ENCODE measurements at regions not wholly inside any gene's neighbourhood (a gene's known extent, or its start where the extent isn't known, plus 50 kb on each side); places are given as distances from the start of the nearest gene placed in this dataset.
"Not testable (repeated sequence)": the region's sequence is repeated elsewhere in the genome, so short reads cannot be mapped to it uniquely, and the experiment has no call there.

DNA sequence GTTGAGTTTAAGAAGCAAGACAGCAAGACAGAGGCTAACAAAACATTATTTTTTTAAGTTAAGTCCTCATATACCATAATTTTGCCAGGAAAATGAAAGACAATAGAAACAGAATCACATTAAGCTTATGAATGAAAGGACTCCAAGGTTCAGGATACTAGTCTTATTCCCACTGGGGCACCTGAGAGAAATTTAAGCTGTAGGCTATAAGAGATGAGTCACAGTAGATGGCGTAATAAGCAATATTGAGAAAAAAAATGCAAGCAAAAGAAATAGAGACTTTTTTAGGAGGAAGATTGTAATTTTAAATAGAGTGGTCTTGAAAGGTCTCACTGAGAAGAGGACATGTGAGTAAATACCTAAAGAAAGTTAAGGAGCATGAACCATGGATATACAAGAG, 57.1 kb upstream of the KIF2B start:
- DNase-seq: no peak
- H3K79me2 ChIP-seq (ENCODE audit: low read depth): no peaks in the 10 kb centered on the region
- H3K27me3 ChIP-seq (ENCODE audit: insufficient read depth, low read depth): no peaks in the 10 kb centered on the region
- TF ChIP-seq, protein P1, sequence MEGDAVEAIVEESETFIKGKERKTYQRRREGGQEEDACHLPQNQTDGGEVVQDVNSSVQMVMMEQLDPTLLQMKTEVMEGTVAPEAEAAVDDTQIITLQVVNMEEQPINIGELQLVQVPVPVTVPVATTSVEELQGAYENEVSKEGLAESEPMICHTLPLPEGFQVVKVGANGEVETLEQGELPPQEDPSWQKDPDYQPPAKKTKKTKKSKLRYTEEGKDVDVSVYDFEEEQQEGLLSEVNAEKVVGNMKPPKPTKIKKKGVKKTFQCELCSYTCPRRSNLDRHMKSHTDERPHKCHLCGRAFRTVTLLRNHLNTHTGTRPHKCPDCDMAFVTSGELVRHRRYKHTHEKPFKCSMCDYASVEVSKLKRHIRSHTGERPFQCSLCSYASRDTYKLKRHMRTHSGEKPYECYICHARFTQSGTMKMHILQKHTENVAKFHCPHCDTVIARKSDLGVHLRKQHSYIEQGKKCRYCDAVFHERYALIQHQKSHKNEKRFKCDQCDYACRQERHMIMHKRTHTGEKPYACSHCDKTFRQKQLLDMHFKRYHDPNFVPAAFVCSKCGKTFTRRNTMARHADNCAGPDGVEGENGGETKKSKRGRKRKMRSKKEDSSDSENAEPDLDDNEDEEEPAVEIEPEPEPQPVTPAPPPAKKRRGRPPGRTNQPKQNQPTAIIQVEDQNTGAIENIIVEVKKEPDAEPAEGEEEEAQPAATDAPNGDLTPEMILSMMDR (conservative IDR thresholded peaks at IDR 0.05): no peak
- no peak for TF ChIP-seq EZH2 (IDR thresholded peaks at IDR 0.05; ENCODE audit: low read depth)
- H3K36me3 ChIP-seq (ENCODE audit: low read depth): no peaks in the 10 kb centered on the region
- POLR2A ChIA-PET (ENCODE audit: unreplicated experiment): no interaction called here
- H2AFZ ChIP-seq: no peak overlapping the region
- CTCF ChIA-PET: no interaction called here
- intact Hi-C loops (cut with micrococcal nuclease; ENCODE audit: unreplicated experiment): no loop called here
- H3K4me3 ChIP-seq: no peak overlapping the region
- H3K4me2 ChIP-seq: no peak overlapping the region
- H3K9me2 ChIP-seq (ENCODE audit: insufficient read depth): no peaks in the 10 kb centered on the region; the same call in 1 of the 2 replicates
- H3F3A ChIP-seq (ENCODE audit: insufficient read depth, low read depth): no peaks in the 10 kb centered on the region
- H3K4me1 ChIP-seq (replicated peaks; ENCODE audit: insufficient read depth): no peaks in the 10 kb centered on the region
- no peaks in the 10 kb centered on the region for H4K20me1 ChIP-seq (ENCODE audit: insufficient read depth)
- H3K9me3 ChIP-seq (ENCODE audit: insufficient read depth, low read depth): no peaks in the 10 kb centered on the region
- BruUV-seq (replicated peaks): no TSS peak
- H3K27ac ChIP-seq: no peak overlapping the region

GRCh38 chr17:53765129-53765528, 57.6 kb upstream of the KIF2B start:
- Histone ChIP-seq H4K20me1 (ENCODE audit: insufficient read depth) (no peaks in the 10 kb centered on the region), H3K9me3 (ENCODE audit: insufficient read depth, low read depth) (no peaks in the 10 kb centered on the region), H3K27me3 (ENCODE audit: insufficient read depth, low read depth) (no peaks in the 10 kb centered on the region), H3K4me2 (no peak overlapping the region), H2AFZ (no peak overlapping the region), H3K79me2 (ENCODE audit: low read depth) (no peaks in the 10 kb centered on the region), H3K4me3 (no peak overlapping the region), H3K4me1 (replicated peaks; ENCODE audit: insufficient read depth) (no peaks in the 10 kb centered on the region), H3F3A (ENCODE audit: insufficient read depth, low read depth) (no peaks in the 10 kb centered on the region), H3K27ac (no peak overlapping the region), H3K9me2 (ENCODE audit: insufficient read depth) (no peaks in the 10 kb centered on the region; the same call in 1 of the 2 replicates), H3K36me3 (ENCODE audit: low read depth) (no peaks in the 10 kb centered on the region)
- no peak for TF ChIP-seq EZH2 (IDR thresholded peaks at IDR 0.05; ENCODE audit: low read depth)
- TF ChIP-seq, protein P1 (conservative IDR thresholded peaks at IDR 0.05): no peak
- ChIA-PET CTCF (no interaction called here), POLR2A (ENCODE audit: unreplicated experiment) (no interaction called here)
- intact Hi-C loops (cut with micrococcal nuclease; ENCODE audit: unreplicated experiment): no loop called here
- no TSS peak for BruUV-seq (replicated peaks)
- DNase-seq: no peak

DNA sequence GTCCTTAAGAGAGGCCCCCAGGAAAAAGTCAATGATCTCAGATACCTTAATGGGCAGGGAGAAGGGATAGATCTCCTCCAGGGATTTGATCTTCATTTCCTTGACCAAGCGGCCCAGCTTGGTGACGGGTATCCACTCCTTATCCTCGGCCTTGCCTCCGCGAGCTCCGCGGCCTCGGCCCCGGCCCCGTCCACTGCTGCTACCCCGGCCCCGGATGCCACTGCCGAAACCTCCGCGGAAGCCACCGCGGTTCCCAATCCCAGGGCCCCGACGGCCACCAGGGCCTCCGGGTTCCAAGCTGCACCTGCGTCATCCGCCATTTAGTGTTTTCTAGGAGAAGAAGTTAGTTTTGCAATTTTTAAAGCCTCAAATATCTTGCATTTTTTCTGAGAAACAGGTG, 65.2 kb upstream of the KIF2B start:
- no TSS peak for BruUV-seq (replicated peaks)
- no peak overlapping the region for H3K27ac ChIP-seq
- no peak overlapping the region for H3K4me3 ChIP-seq
- H3K4me2 ChIP-seq: no peak overlapping the region
- no peak for DNase-seq
- ChIA-PET CTCF (no interaction called here), POLR2A (ENCODE audit: unreplicated experiment) (no interaction called here)
- H3K9me3 ChIP-seq (ENCODE audit: insufficient read depth, low read depth): no peaks in the 10 kb centered on the region
- TF ChIP-seq EZH2 (IDR thresholded peaks at IDR 0.05; ENCODE audit: low read depth): no peak
- TF ChIP-seq, protein P1 (conservative IDR thresholded peaks at IDR 0.05): no peak
- no peak overlapping the region for H2AFZ ChIP-seq
- H3K4me1 ChIP-seq (replicated peaks; ENCODE audit: insufficient read depth): no peaks in the 10 kb centered on the region
- H3K27me3 ChIP-seq (ENCODE audit: insufficient read depth, low read depth): peaks cover 10% of the 10 kb centered on the region; the same call in 1 of the 2 replicates
- no peaks in the 10 kb centered on the region for H3K36me3 ChIP-seq (ENCODE audit: low read depth)
- H4K20me1 ChIP-seq (ENCODE audit: insufficient read depth): no peaks in the 10 kb centered on the region
- intact Hi-C loops (cut with micrococcal nuclease; ENCODE audit: unreplicated experiment): no loop called here
- no peaks in the 10 kb centered on the region for H3K79me2 ChIP-seq (ENCODE audit: low read depth)
- H3F3A ChIP-seq (ENCODE audit: insufficient read depth, low read depth): no peaks in the 10 kb centered on the region
- H3K9me2 ChIP-seq (ENCODE audit: insufficient read depth): no peaks in the 10 kb centered on the region

DNA sequence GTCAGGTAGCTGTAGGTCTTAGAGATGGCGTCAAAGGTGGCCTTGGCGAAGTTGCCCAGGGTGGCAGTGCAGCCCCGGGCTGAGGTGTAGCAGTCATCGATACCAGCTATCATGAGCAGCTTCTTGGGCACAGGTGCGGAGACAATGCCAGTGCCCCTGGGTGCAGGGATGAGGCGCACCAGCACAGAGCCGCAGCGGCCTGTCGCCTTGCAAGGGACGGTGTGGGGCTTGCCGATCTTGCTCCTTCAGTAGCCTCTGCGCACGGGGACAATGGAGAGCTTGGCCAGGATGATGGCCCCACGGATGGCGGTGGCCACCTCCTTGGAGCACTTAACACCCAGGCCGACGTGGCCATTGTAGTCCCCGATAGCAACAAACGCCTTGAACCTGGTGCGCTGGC, 65.6 kb upstream of the KIF2B start:
- CTCF ChIA-PET; H3K27ac ChIP-seq; H3K36me3 ChIP-seq (ENCODE audit: low read depth); intact Hi-C loops (cut with micrococcal nuclease; ENCODE audit: unreplicated experiment); H3K4me2 ChIP-seq; POLR2A ChIA-PET (ENCODE audit: unreplicated experiment); H3K4me1 ChIP-seq (replicated peaks; ENCODE audit: insufficient read depth); H2AFZ ChIP-seq; DNase-seq; H3K4me3 ChIP-seq; H4K20me1 ChIP-seq (ENCODE audit: insufficient read depth); H3K9me3 ChIP-seq (ENCODE audit: insufficient read depth, low read depth); H3K79me2 ChIP-seq (ENCODE audit: low read depth); H3F3A ChIP-seq (ENCODE audit: insufficient read depth, low read depth); H3K9me2 ChIP-seq (ENCODE audit: insufficient read depth); BruUV-seq (replicated peaks): not testable (repeated sequence)
- peaks cover 10% of the 10 kb centered on the region; the same call in 1 of the 2 replicates for H3K27me3 ChIP-seq (ENCODE audit: insufficient read depth, low read depth)
